Neuronal stem cell (in vitro differentiated cells): ENCODE measurements at regions not wholly inside any gene's neighbourhood (a gene's known extent, or its start where the extent isn't known, plus 50 kb on each side); places are given as distances from the start of the nearest gene placed in this dataset.

Source experiments
- DNase-seq: peaks from one replicate; pipeline ENCODE4 v3.0.0-alpha.2; 2013; ENCODE audit warnings: low spot score
- H2AFZ ChIP-seq: one replicate; pipeline ENCODE4 v1.6.1; 2013; ENCODE audit warnings: mild to moderate bottlenecking, low read length, inconsistent platforms
- H2AK5ac ChIP-seq: 2 replicates; pipeline ENCODE4 v1.6.1; 2013; ENCODE audit warnings: low read depth, mild to moderate bottlenecking, inconsistent platforms, low read length, moderate library complexity, mixed read lengths
- H2BK120ac ChIP-seq: 2 replicates; pipeline ENCODE4 v1.6.1; 2013; ENCODE audit warnings: low read depth, mild to moderate bottlenecking, inconsistent platforms, low read length, moderate library complexity, mixed read lengths
- H2BK12ac ChIP-seq: one replicate; pipeline ENCODE4 v1.6.1; 2013; ENCODE audit warnings: low read length, inconsistent platforms
- H2BK15ac ChIP-seq: 2 replicates; pipeline ENCODE4 v1.6.1; 2013; ENCODE audit warnings: mild to moderate bottlenecking, low read length, inconsistent platforms, mixed read lengths
- H2BK5ac ChIP-seq: one replicate; pipeline ENCODE4 v1.6.1; 2013; ENCODE audit warnings: inconsistent platforms, mild to moderate bottlenecking, low read length, moderate library complexity
- H3K14ac ChIP-seq: one replicate; pipeline ENCODE4 v1.6.1; 2013; ENCODE audit warnings: low read length, inconsistent platforms
- H3K18ac ChIP-seq: 2 replicates; pipeline ENCODE4 v1.6.1; 2013; ENCODE audit warnings: low read length, inconsistent platforms
- H3K23ac ChIP-seq: 2 replicates; pipeline ENCODE4 v1.6.1; 2013; ENCODE audit warnings: low read depth, mild to moderate bottlenecking, mixed read lengths, low read length, inconsistent platforms; ENCODE audit not compliant: poor library complexity
- H3K27ac ChIP-seq: replicated peaks from 3 replicates; pipeline ENCODE4 v1.5.1; 2013; ENCODE audit warnings: low read length, inconsistent platforms
- H3K27me3 ChIP-seq, 3 experiments: 2 replicates each; pipeline ENCODE4 v1.6.1; 2013; ENCODE audit warnings: low read length in 3 of 3, mild to moderate bottlenecking in 2 of 3, inconsistent platforms in 1 of 3, low read depth in 1 of 3, mixed read lengths in 1 of 3, moderate library complexity in 1 of 3; ENCODE audit not compliant: control insufficient read depth in 3 of 3, insufficient read depth in 3 of 3
- H3K36me3 ChIP-seq, 2 donors: replicated peaks in 1 of 2; 2 replicates each; pipeline ENCODE4 v1.6.1; 2013; ENCODE audit warnings: low read length in 2 of 2; ENCODE audit not compliant: control insufficient read depth in 2 of 2, insufficient read depth in 2 of 2
- H3K4ac ChIP-seq: 2 replicates; pipeline ENCODE4 v1.6.1; 2013; ENCODE audit warnings: inconsistent platforms, mild to moderate bottlenecking, low read length, moderate library complexity
- H3K4me1 ChIP-seq, 2 donors: 1 replicate in 1 of 2; 2 replicates in 1 of 2; pipeline ENCODE4 v1.6.1; 2013; ENCODE audit warnings: low read length in 2 of 2, low read depth in 1 of 2; ENCODE audit not compliant: control insufficient read depth in 2 of 2, insufficient read depth in 1 of 2
- H3K4me2 ChIP-seq: one replicate; pipeline ENCODE4 v1.6.1; 2013; ENCODE audit warnings: mild to moderate bottlenecking, low read length, inconsistent platforms; ENCODE audit not compliant: insufficient read depth, poor library complexity, severe bottlenecking
- H3K4me3 ChIP-seq, 2 donors: 2 replicates each; pipeline ENCODE4 v1.5.1; 2013; ENCODE audit warnings: low read length in 2 of 2, mild to moderate bottlenecking in 2 of 2, inconsistent platforms in 1 of 2, moderate library complexity in 1 of 2
- H3K79me1 ChIP-seq: one replicate; pipeline ENCODE4 v1.6.1; 2013; ENCODE audit warnings: low read depth, mild to moderate bottlenecking, inconsistent platforms, low read length, moderate library complexity
- H3K9ac ChIP-seq: one replicate; pipeline ENCODE4 v1.6.1; 2013; ENCODE audit warnings: mild to moderate bottlenecking, low read depth, low read length, inconsistent platforms; ENCODE audit not compliant: poor library complexity
- H3K9me3 ChIP-seq, 2 donors: replicated peaks in 1 of 2; 2 replicates each; pipeline versions ENCODE3 to v1.6.1; 2013; ENCODE audit warnings: low read length in 2 of 2, mild to moderate bottlenecking in 2 of 2, inconsistent platforms in 1 of 2, low read depth in 1 of 2, mixed read lengths in 1 of 2, moderate library complexity in 1 of 2; ENCODE audit not compliant: control insufficient read depth in 2 of 2, insufficient read depth in 1 of 2
- H4K8ac ChIP-seq: one replicate; pipeline ENCODE4 v1.6.1; 2013; ENCODE audit warnings: low read depth, mild to moderate bottlenecking, inconsistent platforms, low read length, moderate library complexity
- H4K91ac ChIP-seq: one replicate; pipeline ENCODE4 v1.6.1; 2013; ENCODE audit warnings: low read length, low read depth, mild to moderate bottlenecking, inconsistent platforms; ENCODE audit not compliant: poor library complexity
- WGBS, 2 donors: extraction: QIAGEN DNeasy Blood & Tissue Kit; methylation state at CpG; one replicate each; pipeline ENCODE4 v1.1.7; 2013; ENCODE audit warnings: missing lambda C conversion rate in 2 of 2, mixed read lengths in 1 of 2; ENCODE audit not compliant: insufficient read length in 2 of 2, insufficient replicate concordance in 1 of 2; ENCODE audit errors: extremely low coverage in 2 of 2; 5-methylcytosine and 5-hydroxymethylcytosine counted together

DNA sequence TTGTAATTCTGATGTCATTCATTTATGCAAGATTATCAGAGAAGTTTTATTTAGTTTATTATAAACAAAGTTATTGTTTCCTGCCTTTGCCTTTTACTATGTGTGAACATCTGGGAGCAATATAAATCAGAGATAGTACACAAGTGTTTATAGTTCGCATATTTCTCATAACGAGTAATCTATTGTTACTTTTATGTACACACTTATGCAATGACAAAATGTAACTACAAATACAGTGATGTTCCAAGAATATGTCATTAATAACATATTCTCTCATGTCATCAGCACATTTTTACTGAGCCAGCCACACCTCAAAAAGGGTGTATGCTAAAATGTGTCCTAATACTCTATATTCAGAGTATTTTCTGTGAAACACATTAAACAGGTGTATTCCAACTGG lies 243.2 kb downstream of the ALX1 start:
- no peak for DNase-seq
- H2BK15ac ChIP-seq: no peak overlapping the region
- H3K4me2 ChIP-seq: no peak overlapping the region
- H3K18ac ChIP-seq: no peak overlapping the region
- H3K79me1 ChIP-seq: no peaks in the 10 kb centered on the region
- no peak overlapping the region for H2AK5ac ChIP-seq
- no peak overlapping the region for H3K9ac ChIP-seq
- no peak overlapping the region for H2AFZ ChIP-seq
- no peak overlapping the region for H2BK12ac ChIP-seq
- no peaks in the 10 kb centered on the region for H3K27me3 ChIP-seq
- no peaks in the 10 kb centered on the region for H3K9me3 ChIP-seq
- H3K27ac ChIP-seq: no peak overlapping the region
- H2BK120ac ChIP-seq: no peak overlapping the region
- no peak overlapping the region for H3K4ac ChIP-seq
- H4K91ac ChIP-seq: no peak overlapping the region
- no peaks in the 10 kb centered on the region for H3K36me3 ChIP-seq
- no peak overlapping the region for H3K4me3 ChIP-seq
- H2BK5ac ChIP-seq: no peak overlapping the region
- H3K4me1 ChIP-seq: peaks cover 0 to 2% of the 10 kb centered on the region in 2 donors
- WGBS, 2 donors: no CpG with 5 or more reads among the region's 2 CpGs
- no peak overlapping the region for H3K23ac ChIP-seq
- no peak overlapping the region for H3K14ac ChIP-seq
- H4K8ac ChIP-seq: no peak overlapping the region

DNA sequence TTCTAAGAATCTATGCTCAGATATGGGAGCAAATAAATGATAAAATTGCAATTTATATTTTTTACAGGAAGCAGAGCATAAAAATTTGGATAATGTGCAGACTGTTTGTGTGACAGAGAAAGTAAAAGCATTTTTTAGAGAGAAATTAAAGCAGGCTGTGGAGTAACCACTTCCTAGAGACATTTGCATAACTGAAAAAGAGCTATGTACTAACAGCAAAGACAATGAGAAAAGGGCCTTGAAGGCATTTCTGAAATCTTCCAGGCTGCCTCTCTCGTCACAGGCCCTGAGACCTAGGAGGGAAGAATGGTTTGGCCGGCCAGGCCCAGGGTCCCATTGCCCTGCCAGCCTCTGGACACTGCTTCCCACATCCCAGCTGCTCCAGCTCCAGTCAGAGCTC lies 247.2 kb downstream of the ALX1 start:
- Histone ChIP-seq H2BK12ac (no peak overlapping the region), H3K23ac (no peak overlapping the region), H3K18ac (no peak overlapping the region), H3K27ac (no peak overlapping the region), H3K79me1 (no peaks in the 10 kb centered on the region), H2AFZ (no peak overlapping the region), H3K9me3 (no peaks in the 10 kb centered on the region), H2AK5ac (no peak overlapping the region), H3K4me3 (no peak overlapping the region), H3K4ac (no peak overlapping the region), H3K4me2 (no peak overlapping the region), H3K36me3 (no peaks in the 10 kb centered on the region), H3K9ac (no peak overlapping the region), H2BK5ac (no peak overlapping the region), H4K91ac (no peak overlapping the region), H2BK120ac (no peak overlapping the region), H3K4me1 (no peaks in the 10 kb centered on the region), H3K14ac (no peak overlapping the region), H3K27me3 (no peaks in the 10 kb centered on the region), H2BK15ac (no peak overlapping the region), H4K8ac (no peak overlapping the region)
- no CpG with 5 or more reads among the region's 2 CpGs for WGBS, 2 donors
- no peak for DNase-seq

DNA sequence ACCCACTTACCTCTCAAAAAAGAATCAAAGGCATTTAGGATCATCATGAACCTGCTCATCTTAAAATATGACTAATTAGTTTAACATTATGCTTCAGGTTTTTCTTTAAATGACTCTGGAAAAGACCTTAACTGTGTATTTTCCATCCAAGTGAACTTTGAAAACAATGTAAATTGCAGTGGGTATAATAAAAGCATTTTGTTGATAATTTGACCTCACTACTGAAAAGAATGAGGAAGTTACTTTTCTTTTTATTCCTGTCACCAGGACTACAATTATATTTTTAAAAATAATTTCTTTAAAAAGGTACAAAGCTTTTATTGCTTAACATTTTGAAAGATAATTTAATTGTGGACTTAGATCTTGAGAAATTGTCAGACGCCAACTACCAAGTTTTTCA lies 249.9 kb downstream of the ALX1 start:
- Histone ChIP-seq H3K36me3 (no peaks in the 10 kb centered on the region), H3K23ac (no peak overlapping the region)
- DNase-seq: no peak

DNA sequence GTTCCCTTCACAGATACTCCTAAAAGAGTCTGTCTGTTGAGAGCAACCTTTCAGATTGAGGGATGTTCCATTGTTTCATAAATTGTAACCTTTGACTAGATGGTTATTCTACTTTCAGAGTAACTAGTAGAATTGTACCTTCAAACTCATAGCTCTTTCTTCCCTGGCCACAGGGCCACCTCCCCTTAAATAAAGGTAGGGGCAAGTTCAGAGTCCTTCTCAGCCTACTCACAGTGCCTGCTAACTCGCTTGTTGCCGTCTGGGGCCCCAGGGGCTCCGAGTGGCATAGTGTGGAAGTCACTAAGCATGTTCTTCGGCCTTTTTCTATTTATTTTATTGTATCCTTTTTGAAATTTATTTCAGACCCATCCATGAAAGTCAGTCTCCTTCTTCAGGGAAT lies 250.4 kb downstream of the ALX1 start:
- H3K27me3 ChIP-seq: no peaks in the 10 kb centered on the region
- no peaks in the 10 kb centered on the region for H3K79me1 ChIP-seq
- no peak overlapping the region for H2BK5ac ChIP-seq
- no peak overlapping the region for H3K23ac ChIP-seq
- H2AK5ac ChIP-seq: no peak overlapping the region
- no peaks in the 10 kb centered on the region for H3K4me1 ChIP-seq
- H2BK15ac ChIP-seq: no peak overlapping the region
- no peak for DNase-seq
- H3K9ac ChIP-seq: no peak overlapping the region
- H3K18ac ChIP-seq: no peak overlapping the region
- no peak overlapping the region for H4K8ac ChIP-seq
- no peak overlapping the region for H3K14ac ChIP-seq
- no peak overlapping the region for H4K91ac ChIP-seq
- no peak overlapping the region for H3K4me2 ChIP-seq
- H2AFZ ChIP-seq: no peak overlapping the region
- WGBS, 2 donors: no CpG with 5 or more reads among the region's 4 CpGs
- H3K36me3 ChIP-seq: no peaks in the 10 kb centered on the region
- H3K4me3 ChIP-seq: no peak overlapping the region
- H2BK12ac ChIP-seq: no peak overlapping the region
- H2BK120ac ChIP-seq: no peak overlapping the region
- H3K4ac ChIP-seq: no peak overlapping the region
- no peak overlapping the region for H3K27ac ChIP-seq
- no peaks in the 10 kb centered on the region for H3K9me3 ChIP-seq

More for the DNA sequence above, 249.9 kb downstream of the ALX1 start:
- H3K14ac ChIP-seq: no peak overlapping the region
- H2BK5ac ChIP-seq: no peak overlapping the region
- no peak overlapping the region for H2BK120ac ChIP-seq
- H3K27ac ChIP-seq: no peak overlapping the region
- no peak overlapping the region for H2AFZ ChIP-seq
- H2BK15ac ChIP-seq: no peak overlapping the region
- no peak overlapping the region for H2BK12ac ChIP-seq
- H4K91ac ChIP-seq: no peak overlapping the region
- no peaks in the 10 kb centered on the region for H3K4me1 ChIP-seq
- no peaks in the 10 kb centered on the region for H3K79me1 ChIP-seq
- no peak overlapping the region for H3K9ac ChIP-seq
- no peaks in the 10 kb centered on the region for H3K9me3 ChIP-seq
- H4K8ac ChIP-seq: no peak overlapping the region
- no peaks in the 10 kb centered on the region for H3K27me3 ChIP-seq
- H3K4ac ChIP-seq: no peak overlapping the region
- H3K18ac ChIP-seq: no peak overlapping the region
- no peak overlapping the region for H3K4me2 ChIP-seq
- H2AK5ac ChIP-seq: no peak overlapping the region
- WGBS, 2 donors: no CpG with 5 or more reads among the region's 1 CpG
- H3K4me3 ChIP-seq: no peak overlapping the region
